ENCODE measurements at regions not wholly inside any gene's neighbourhood (a gene's known extent, or its start where the extent isn't known, plus 50 kb on each side); places are given as distances from the start of the nearest gene placed in this dataset.
"Not testable (repeated sequence)": the region's sequence is repeated elsewhere in the genome, so short reads cannot be mapped to it uniquely, and the experiment has no call there.

DNA sequence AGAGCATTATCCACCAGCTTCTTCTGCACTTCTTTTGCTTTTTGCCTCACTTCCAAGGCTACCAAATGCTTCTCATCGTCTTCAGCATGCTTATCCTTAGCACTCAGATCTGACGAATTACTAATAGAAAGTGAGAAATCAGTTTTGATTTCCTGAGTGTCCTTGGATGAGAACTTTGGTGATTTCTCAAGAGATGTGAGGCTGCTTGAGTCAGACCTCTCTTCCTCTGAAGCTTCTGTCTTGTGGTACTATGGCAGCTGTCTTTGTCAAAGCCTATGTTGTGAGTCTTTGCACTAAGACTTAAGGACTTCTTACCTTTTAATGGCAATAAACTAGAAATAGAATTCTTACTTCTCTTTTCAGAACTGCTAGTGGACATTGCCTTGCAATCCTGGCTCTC, 169.9 kb downstream of the CPE start:
- no peak for DNase-seq (ENCODE audit: low read depth)

DNA sequence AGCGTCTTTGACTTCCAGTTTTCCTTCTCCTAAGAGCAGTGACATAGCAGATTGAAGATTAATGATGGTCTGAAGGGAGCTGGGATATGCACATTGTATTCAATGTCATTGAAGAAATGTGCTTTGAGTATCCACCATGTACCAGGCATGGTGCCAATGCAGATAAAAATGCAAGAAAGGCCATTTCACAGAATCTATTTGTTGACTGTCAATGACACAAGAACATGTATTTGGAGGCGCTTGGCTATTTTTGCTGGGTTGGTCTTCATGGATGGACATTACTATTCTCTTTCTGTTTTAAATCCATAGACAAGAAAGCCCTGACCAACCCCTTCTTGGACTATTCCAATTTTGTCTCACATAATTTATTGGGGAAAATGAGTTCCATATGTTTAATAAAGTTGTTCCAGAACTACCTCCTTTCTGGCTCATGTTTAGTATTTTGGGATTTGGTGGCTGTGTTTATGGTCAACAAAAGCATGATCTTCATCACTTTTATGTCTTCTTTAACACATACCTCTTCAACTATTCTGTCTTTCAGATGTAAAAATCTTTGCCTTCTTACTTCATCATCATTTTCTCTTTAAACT, 174.5 kb downstream of the CPE start:
- no peak for DNase-seq (ENCODE audit: low read depth)

DNA sequence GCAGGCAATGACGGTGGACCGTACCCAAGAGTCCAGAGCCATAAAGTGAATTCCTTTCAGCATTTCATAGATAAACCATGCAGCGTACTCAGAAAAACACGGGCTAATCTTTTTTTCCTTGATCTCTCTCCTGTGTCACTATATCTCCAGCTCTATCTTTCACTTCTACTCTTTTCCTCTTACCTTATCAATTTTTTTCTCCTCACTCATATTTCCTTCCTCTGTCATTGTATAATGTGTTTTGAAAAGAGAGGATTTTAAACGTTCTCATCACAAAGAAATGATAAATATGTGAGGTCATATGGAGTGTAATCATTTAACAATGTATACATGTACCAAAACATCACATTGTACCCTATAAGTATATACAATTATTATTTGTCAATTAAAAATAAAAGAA, 176.5 kb downstream of the CPE start:
- no peak for DNase-seq (ENCODE audit: low read depth)

DNA sequence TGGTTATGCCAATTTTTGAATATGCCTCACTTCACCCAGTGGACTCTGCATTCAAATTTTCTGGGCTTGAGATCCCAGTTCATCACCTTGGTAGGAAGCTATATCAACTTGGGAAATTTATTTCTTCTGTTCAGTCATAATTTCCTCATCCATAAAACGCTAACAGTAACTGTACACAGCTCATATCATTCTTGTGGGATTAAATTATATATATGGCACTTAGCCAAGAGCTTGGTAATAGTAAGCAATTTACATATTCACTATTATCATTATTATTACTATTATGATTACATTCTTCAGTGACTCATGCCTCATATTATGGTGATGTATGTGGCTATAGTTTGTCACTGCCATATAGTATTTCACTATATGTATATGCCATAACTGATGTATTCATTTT, 177.6 kb downstream of the CPE start:
- DNase-seq (ENCODE audit: low read depth): no peak

DNA sequence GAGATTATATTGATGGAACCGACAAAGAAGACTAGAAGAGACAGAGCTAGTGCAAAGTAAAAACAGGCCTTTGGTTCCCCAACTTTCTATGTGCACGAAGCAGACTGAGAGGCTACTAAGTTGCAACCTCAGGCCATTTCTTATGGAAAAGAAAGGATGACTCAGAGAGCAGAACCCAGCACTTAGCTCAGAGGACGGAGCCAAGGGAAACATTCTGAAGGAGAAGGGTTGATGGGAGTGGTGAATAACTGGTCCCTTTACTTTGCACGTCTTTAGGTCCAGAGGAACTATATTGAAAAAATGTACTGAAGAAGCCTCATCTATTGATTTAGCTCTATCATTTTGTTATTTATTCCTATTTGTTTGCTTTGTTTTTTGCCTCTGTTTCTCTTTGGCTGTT, 182.1 kb downstream of the CPE start:
- peak; percentile 19 for DNase-seq (ENCODE audit: low read depth)

DNA sequence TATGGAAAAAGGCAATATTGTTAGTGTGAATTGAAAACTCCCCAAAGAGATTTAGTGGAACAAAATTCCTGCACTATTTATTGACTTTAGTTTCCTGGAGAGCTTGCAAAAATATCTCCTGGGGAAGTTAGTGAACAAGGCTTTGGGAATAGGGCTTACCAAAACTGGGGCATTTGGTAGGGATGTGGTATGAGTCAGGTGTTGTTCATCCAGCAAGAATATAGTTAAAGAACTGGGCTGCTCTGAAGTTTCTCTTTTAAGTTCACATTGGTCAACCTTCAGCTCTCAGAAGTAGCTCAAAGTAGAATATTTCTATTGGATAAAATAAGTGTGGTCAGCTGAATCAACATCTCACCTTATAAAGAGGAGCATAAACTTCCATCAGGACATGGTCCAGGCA, 185.0 kb downstream of the CPE start:
- no peak for DNase-seq (ENCODE audit: low read depth)

DNA sequence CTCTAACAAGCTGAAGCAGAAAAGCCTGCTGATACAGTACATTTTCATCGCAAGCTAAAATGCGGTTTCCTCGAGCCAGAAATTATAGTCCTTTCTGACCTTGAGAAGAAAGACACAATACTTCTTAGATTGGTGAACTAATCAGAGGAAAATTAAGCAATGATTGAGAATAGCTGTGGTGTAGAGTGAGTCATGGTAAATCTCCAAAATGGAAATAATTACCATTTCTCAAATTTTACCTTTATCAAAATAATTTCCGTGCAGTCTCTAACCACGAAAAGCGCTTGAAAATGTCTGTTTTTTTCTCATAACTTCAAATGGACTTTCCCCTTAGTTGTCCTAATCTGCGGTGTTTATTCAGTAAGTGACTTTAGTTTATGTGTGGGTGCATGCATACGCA, 190.2 kb downstream of the CPE start:
- no peak for DNase-seq (ENCODE audit: low read depth)

DNA sequence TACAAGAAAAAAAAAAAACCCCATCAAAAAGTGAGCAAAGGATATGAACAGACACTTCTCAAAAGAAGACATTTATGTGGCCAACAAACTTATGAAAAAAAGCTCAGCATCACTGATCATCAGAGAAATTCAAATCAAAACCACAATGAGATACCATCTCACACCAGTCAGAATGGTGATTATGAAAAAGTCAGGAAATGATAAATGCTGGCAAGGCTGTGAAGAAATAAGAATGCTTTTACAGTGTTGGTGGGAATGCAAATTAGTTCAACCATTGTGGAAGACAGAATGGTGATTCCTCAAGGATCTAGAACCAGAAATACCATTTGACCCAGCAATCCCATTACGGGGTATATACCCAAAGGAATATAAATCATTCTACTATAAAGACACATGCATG, 192.7 kb downstream of the CPE start:
- not testable (repeated sequence) for DNase-seq (ENCODE audit: low read depth)

DNA sequence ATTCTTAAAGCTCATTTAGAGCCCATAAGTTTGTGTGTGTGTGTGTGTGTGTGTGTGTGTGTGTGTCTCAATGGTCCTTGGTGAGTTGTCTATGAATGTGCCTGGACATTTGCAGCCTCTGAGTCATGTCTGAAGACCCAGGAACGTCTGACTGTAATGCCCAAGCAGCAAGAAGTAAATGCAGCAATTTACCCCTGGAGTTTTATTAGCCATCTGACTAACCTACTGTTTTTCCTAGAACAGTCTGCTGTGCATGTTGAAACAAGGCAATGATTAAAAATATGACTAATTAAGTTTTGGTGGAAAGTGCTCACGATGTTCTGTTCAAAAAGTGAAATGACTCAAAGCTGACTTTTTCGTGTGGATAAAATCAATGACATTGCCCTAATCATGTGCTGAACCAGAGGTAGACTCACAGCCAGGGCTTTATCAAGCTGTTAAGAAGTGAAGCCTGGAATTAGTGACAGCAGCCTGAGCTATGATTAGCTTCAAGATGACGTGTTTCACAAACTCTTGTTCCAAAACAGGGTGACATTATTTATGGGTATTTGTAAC, 201.6 kb downstream of the CPE start:
- DNase-seq (ENCODE audit: low read depth): peak; percentile 77

DNA sequence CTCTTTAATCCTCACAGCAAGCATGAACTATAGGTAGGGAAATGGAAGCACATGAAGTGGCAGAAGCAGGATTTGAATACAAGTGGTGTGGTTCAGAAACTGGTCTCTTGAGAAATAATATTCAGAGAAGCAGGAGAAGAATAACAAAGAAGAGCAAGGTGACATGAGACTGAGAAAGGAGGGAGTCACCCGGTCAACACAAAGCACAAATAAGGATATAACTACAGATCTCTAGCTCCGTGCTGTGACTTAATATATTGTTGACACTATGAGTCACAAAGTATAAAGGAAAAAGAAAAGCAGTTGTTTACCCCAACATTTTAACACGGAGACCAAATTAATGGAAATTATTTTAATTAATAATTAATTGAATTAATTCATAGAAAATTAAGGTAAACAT, 204.5 kb downstream of the CPE start:
- DNase-seq (ENCODE audit: low read depth): no peak

DNA sequence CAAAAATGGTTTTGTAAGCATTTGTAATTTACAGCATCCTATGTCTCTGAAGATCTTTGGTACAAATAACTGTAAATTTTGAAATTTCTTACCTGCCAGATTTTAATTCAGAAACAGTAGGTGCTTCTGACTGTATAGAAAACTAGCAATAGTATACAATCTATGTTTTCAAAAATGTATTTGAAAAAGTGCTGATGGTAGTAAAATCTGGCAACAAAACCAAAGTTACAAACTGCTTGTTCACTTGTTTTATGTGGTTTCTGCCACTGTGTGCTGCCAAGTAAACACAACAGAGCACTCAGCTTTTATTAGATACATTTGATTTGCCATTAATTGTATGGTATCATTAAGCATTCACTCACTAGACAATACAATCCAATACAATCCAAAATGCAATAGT, 206.1 kb downstream of the CPE start:
- no peak for DNase-seq (ENCODE audit: low read depth)

DNA sequence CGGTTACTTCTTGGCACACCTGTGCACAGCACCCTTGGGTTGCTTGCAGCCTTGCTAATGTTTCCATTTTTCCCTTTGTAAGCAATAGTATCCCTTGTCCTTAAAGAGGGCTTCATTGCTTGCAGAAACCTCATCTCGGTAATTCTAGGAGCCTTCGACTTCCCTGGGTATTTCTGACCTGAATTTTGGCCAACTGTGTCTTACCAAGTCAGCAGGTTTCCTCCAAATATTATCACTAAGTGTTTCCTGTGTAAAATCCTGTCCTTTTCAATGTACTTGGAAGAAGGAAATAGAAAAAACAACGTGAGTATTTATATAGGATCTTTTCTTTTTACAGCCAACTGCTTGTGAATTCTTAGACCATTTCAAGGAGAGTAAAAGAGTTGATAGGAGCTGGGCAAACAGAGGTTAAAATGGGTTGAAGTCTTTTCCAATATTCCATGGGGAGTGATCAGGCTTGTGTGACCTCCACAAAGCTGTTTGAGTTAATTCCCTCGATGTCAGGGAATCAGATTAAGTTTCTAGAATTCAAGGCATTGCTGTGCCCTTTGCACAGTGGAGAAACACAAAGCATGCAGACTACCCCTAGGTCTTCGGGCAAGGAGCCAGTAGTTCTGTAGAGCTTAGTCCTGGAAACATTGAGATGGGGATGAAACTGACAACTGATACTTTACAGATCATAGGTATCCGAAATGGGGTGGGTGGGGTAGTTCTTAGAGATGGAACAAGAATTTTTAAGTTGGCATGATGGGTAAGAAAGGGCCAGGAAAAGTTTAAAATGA, 209.9 kb downstream of the CPE start:
- no peak for DNase-seq (ENCODE audit: low read depth)

DNA sequence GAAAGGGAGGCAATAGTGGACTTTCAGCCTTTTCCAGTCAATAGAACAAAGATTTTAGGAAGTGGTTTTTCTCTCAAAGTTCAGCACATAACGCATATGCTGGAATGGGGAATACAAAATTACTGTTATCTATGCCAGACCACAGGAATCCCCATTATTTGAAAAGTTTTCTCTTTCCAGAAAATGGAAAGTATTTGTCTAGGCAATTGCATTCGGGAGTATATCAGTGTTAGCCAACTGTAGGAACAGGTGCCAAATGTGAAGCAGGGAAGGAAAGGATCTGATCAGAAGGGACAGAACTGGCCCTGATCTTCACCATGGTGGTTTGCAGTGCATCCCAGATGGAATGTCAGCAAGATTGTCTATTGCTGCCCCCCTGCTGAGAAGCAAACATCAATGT, 213.6 kb downstream of the CPE start:
- no peak for DNase-seq (ENCODE audit: low read depth)

DNA sequence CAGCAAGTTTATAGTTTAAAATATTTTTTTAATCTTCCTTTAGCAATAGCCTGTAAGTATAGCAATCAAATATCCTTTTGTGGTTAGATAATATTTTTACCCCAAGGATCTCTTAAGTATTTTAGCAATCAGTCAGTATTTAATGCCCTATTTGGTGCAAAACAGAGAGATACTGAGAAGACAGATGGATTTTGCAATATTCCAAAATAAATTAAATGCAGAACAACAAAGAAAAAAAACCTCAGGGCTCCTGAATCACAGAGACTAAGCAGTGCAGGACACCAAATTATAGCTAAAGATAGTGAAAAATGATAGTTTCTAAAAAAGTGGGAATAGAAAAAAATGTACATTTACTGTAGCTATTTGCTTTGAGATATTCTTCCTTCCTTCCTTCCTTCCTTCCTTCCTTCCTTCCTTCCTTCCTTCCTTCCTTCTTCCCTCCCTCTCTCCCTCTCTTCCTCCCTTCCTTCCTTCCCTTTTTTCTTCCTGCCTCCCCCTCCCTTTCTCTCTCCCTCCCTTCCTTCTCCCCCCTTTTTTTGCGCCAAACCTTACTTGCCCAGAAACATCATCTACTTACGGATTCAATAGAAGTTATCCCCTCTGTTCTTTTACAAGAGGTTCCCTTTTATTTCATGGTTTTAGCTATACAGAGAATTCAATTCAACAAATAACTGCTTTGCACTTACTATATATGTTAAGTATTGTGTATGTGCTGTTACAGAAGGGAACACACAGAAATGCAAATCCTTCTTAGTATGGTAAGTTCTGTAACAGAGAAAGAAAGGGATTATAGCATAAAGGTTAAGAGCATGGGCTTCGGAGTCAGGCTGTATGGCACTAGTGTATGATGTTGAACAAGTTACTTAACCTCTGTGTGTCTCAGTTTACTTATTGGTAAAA, 219.0 kb downstream of the CPE start:
- DNase-seq (ENCODE audit: low read depth): no peak

DNA sequence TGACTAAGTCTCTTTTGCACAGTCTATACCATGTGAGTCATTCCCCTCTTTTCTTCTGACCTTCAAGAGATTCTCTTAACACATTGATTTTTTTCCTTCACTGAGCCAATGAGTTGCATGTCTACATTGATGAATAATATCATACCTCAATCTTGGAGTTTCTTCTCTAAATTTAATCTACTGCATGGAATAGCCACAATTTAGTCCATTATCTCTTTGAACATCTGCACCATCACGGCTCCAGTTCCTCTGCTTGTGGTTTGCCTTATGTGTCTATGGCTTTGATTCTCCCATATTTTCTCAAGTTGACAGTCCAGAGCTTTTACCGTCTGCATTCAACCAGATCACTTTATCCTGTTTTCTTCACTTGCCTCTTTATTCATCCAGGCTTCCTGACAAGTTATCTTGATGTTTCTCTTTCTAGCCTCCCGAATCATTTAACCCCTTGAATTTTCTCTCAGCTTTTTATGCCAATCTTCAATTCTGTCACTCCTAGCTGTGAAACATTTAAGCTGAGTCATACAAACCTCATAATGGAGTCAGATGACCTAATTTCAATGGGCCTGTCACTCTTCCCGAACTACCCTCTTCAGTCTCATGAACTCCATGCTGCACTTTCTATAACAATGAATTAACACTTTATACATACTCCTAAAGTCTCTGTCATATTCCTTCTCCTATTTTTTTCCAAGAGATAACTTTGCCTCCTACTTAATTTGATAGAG, 222.3 kb downstream of the CPE start:
- no peak for DNase-seq (ENCODE audit: low read depth)

DNA sequence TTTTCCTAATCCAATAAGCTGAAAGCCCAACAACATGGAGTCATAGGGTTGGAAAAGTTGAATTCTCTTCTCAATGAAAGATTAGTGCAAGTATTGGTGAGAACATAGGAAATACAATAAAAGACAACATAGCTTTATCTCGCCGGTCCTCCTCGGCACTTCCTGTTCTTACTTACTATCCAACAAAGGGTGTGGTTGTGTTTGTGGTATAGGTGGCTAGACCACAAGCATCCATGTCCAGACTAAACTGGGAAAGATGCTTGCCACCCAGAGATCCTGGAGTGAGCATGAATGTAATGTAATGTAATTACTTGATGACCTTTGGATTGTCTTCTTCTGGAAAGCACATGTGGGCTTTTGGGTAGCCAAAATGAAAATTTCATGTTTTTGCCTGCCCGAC, 223.8 kb downstream of the CPE start:
- peak; percentile 21 for DNase-seq (ENCODE audit: low read depth)

DNA sequence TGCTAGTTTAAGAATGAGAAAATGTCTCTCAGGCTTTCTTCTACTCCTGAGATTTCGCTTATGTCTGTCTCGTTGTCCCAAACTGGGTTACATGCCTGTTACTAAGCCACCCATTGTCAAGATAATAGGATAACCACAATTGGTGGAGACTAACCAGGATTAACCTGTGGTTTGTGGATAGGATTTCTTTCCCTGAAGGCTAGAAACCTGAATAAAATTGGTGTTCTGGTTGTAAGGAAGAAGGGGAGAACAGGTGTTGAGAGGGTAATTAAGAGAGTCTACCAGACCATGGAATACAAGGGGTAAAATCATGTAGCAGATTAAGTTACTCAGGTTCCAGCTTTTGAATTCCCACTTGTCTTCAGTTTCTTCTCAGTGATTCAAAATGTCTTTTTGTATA, 225.4 kb downstream of the CPE start:
- DNase-seq (ENCODE audit: low read depth): no peak

DNA sequence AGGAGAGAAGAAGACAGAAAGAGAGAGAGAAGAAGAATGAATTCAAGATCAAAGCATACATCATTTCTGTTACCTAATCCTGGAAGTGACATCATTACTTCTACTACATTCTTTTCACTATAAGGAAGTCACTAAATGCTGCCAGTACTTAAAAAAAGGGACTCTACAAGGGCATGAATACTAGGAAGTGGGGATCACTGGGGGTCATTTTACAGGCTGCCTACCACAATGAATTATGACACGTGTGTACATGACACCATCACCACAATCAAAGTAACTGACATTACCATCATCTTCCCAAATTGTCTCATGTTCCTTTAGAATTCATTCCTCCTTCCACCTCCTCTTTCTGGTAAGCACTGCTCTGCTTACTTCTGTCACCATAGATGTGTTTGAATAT, 227.0 kb downstream of the CPE start:
- no peak for DNase-seq (ENCODE audit: low read depth)

DNA sequence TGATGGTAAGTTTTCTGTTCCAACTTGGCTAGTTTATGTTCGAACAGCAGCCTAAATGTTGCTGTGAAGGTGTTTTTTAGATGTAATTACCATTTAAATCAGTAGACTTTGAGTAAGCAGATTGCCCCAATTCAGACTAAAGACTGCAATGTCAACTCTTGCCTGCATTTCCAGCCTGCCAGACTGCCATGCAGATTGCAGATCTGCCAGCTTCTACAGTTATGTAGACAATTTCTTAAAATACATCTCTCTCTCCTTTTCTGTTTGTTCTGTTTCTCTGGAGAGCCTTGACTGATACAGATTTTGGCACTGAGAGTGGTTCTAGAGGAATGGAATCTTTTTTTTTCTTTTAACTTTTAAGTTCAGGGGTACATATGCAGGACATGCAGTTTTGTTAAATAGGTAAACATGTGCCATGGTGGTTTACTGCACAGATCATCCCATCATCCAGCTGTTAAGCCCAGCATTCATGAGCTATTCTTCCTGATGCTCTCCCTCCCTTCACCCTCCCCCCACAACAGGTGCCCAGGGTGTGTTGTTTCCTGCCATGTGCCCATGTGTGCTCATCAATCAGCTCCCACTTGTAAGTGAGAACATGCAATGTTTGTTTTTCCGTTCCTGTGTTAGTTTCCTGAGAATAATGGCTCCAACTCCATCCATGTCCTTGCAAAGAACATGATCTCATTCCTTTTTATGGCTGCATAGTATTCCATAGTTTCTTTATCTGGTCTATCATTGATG, 227.8 kb downstream of the CPE start:
- no peak for DNase-seq (ENCODE audit: low read depth)

DNA sequence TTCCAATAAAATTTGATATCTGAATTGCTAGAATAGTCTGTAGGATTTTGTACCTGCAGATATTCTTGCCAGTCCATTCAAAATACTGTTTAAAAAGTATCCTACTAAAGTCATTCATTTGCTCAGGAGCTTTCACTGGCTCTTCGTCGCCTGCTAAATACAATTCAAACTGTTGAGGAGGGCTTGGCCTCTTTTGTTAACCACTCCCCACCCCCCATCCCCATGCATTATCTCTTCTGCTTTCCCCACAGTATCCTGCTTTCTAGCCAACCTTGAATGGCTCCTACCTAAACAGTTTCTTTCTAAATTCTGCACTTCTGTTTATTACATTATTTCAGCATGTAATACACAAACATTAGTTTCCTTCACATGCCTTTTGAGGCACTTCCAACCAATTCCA, 230.8 kb downstream of the CPE start:
- DNase-seq (ENCODE audit: low read depth): no peak
